GM21529 (cell line): ENCODE measurements at regions not wholly inside any gene's neighbourhood (a gene's known extent, or its start where the extent isn't known, plus 50 kb on each side); places are given as distances from the start of the nearest gene placed in this dataset.

Experiments
- ATAC-seq: cut with Tn5 transposase; IDR thresholded peaks from one replicate; pipeline ENCODE4 v1.9.1; 2021; ENCODE audit not compliant: unreplicated experiment

GRCh38 chr1:81351864-81352263, 448.9 kb upstream of the ADGRL2 start:
- ATAC-seq: no peak

- no peak for ATAC-seq
These were observed 451.4 kb upstream of the ADGRL2 start for GRCh38 chr1:81349194-81349965.

GRCh38 chr1:81345110-81345509, 455.6 kb upstream of the ADGRL2 start:
- no peak for ATAC-seq

DNA sequence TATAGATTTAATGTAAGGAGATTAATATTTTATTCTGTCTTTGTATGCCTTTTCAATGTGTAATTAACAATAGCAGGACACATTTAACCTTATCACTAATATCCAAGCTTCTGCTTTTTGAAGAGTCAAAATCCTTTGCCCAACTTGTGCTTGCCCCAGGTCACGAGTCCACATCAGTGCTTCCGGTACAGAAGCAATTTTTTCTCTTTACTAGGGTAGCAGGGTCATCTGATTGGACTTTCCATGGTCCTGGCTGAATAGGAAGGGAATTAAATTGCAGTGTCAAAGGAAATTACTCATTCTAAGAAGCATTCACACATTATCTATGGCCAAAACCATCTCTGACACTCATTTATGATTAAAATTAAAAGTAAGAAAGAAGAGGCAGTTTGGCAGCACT, 460.5 kb upstream of the ADGRL2 start:
- no peak for ATAC-seq

DNA sequence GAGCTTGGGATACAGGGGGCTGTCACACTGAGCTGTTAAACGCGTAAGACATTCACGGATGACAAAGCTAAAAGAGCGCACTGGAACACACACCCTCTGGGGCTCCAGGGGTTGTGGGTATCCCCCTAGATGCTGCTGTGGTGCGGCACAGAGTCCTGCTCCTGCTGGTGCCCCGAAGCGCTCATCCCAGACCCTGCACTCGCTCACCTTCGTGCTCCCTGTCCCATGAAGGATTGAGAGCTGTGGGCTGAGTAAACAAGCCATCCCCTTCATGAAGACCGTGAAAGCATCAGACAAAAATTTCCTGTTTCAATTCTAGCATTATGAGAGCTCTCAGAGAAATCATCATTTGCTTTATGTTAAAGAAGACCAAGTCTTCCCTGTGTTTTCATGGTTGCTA, 463.5 kb upstream of the ADGRL2 start:
- no peak for ATAC-seq

GRCh38 chr1:81335876-81336275, 464.9 kb upstream of the ADGRL2 start:
- ATAC-seq: no peak

GRCh38 chr1:81330521-81330920, 470.2 kb upstream of the ADGRL2 start:
- no peak for ATAC-seq

DNA sequence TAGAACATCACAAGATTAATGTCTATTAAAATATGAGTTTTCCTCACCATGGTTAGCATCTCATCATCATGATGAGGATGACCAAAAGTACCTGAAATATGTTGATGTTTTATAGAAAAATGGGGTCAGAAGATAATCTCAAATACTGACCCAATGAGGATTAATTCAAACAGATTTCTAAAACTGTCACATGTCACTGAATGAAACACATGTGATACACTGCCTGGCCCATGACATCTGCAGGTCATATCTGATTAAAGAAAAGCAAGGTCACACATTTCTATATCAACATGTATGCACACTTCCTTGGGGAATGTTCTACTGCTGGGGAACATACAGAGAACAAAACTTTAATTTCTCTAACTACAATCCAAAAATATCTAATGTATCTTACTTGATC, 470.6 kb upstream of the ADGRL2 start:
- no peak for ATAC-seq

- ATAC-seq: no peak
These were observed 471.7 kb upstream of the ADGRL2 start for GRCh38 chr1:81329041-81329440.

- no peak for ATAC-seq
These were observed 473.0 kb upstream of the ADGRL2 start for GRCh38 chr1:81327743-81328142.

GRCh38 chr1:81327103-81327710, 473.5 kb upstream of the ADGRL2 start:
- ATAC-seq: no peak

DNA sequence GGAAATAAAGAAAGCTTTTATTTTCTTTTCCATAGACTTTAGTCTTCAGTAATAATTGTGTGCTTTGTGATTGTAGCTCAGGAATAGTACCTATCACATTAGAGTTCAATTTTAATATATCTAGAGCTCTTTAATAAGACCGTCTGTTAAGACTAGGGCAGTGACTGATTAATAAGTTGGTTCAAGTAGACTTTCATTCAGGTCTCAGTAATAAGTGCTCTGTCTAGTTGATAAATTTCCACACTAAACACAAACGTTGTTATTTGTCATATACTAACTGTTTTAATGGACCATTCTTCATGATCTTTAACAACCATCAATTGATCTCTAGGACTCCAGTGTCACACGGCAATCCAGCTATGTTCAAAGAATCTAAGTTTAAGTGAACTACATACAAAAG, 474.5 kb upstream of the ADGRL2 start:
- no peak for ATAC-seq

DNA sequence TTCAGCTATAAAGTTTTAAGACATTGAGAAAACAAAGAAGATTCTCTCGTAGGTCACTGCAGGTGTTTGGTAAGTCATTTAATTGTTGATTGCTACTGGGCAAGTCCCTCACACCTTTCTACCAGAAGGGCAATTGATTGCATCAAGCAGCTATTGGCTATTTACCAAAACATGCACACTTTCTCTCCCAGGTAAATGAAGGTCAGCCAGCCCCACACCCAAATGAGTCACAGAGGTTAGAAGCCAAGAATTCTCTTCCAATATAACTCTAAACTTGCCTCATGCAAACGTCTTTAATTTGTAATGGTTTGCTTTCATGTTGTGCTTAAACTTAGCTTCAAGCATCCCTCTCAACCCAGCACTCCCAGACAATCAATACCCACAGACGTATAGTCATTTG, 475.3 kb upstream of the ADGRL2 start:
- ATAC-seq: no peak

- ATAC-seq: no peak
These were observed 476.9 kb upstream of the ADGRL2 start for GRCh38 chr1:81323862-81324261.

DNA sequence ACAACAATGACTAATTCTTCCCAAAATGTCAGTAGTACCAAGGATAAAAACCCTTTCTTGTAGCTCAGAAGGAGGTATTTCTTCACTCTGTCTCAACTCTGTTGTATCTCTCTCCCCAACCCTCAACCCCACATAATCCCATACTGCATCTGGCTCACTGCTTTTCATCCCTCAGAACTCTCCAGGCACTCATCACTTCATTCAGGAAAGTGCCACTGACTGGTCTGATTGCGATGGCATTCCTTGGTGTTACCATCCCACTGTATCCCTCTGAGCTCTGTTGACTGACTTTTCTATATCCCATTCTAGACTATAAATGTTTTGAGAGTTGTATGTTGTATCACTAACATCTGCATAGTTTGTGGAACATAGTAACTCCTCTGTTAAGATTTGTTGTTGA, 483.5 kb upstream of the ADGRL2 start:
- no peak for ATAC-seq

GRCh38 chr1:81314513-81315233, 486.1 kb upstream of the ADGRL2 start:
- ATAC-seq: no peak

DNA sequence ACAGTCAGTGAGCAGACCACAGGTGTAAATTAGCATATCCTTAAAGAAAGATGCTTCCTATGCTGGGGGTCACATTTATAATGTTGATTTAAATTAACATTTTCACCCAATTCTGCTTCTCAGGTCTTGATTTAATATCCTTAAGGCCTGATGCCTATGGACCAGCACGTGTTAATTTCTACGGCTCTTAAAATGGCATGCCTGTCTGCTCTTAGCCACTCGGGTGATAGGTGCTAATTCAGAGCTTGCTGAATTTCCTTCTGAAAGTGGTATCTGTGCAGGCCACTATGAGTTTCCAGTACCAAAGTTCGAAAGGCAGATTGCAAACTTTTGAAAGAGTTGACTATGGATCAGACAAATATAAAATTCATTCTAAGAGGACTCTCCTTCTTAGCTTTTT, 487.4 kb upstream of the ADGRL2 start:
- ATAC-seq: no peak

GRCh38 chr1:81312272-81312754, 488.4 kb upstream of the ADGRL2 start:
- no peak for ATAC-seq

GRCh38 chr1:81310250-81310649, 490.5 kb upstream of the ADGRL2 start:
- ATAC-seq: no peak

- no peak for ATAC-seq
These were observed 492.5 kb upstream of the ADGRL2 start for GRCh38 chr1:81308191-81308590.

DNA sequence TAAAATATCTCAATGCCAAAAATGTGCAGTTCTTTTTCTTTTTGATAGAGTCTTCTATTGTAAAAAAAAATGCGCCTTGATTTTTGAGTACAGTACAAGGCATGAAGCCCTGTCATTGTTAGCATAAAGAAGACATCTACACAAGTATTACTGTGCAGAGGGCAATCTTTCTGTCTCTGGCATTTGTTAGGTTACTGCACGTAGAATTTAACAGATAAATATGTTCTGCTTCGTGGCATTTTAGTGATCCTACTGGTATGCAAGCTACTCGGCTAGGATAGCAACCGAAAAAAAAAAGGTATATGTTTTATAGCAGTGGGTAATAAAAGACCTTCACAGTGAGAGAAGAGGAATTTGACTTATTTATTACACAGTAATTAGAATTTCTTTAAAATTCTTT, 492.9 kb upstream of the ADGRL2 start:
- no peak for ATAC-seq

DNA sequence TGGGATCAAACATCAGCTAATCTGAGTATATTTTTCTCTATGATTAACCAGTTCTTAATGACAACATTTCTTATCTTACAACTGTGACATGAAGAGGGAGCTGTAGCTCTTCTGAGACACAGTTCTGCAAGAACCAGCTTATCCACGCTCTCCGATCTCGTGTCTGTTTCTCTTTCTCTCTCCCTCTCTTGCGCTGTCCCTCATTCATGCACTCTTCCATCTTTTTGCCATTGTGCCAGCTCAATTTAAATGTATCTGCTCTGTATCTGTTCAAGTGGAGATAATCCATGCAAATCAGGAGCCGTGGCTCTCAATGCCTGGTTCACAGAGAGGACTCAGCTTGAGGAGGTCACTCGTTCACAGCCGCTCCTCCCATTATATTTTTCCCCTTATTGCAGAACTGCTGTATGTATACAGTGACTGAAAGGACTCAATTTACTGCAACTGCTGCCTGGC, 494.7 kb upstream of the ADGRL2 start:
- peak; percentile 55 for ATAC-seq
